Neuronal stem cell (in vitro differentiated cells): ENCODE measurements at regions not wholly inside any gene's neighbourhood (a gene's known extent, or its start where the extent isn't known, plus 50 kb on each side); places are given as distances from the start of the nearest gene placed in this dataset.
A peak's percentile ranks its signal among the peaks of the same experiment; 100 is the strongest.

ENCODE experiments used
- DNase-seq: peaks from one replicate; pipeline ENCODE4 v3.0.0-alpha.2; 2013; ENCODE audit warnings: low spot score
- H2AFZ ChIP-seq: one replicate; pipeline ENCODE4 v1.6.1; 2013; ENCODE audit warnings: mild to moderate bottlenecking, low read length, inconsistent platforms
- H2AK5ac ChIP-seq: 2 replicates; pipeline ENCODE4 v1.6.1; 2013; ENCODE audit warnings: low read depth, mild to moderate bottlenecking, inconsistent platforms, low read length, moderate library complexity, mixed read lengths
- H2BK120ac ChIP-seq: 2 replicates; pipeline ENCODE4 v1.6.1; 2013; ENCODE audit warnings: low read depth, mild to moderate bottlenecking, inconsistent platforms, low read length, moderate library complexity, mixed read lengths
- H2BK12ac ChIP-seq: one replicate; pipeline ENCODE4 v1.6.1; 2013; ENCODE audit warnings: low read length, inconsistent platforms
- H2BK15ac ChIP-seq: 2 replicates; pipeline ENCODE4 v1.6.1; 2013; ENCODE audit warnings: mild to moderate bottlenecking, low read length, inconsistent platforms, mixed read lengths
- H2BK5ac ChIP-seq: one replicate; pipeline ENCODE4 v1.6.1; 2013; ENCODE audit warnings: inconsistent platforms, mild to moderate bottlenecking, low read length, moderate library complexity
- H3K14ac ChIP-seq: one replicate; pipeline ENCODE4 v1.6.1; 2013; ENCODE audit warnings: low read length, inconsistent platforms
- H3K18ac ChIP-seq: 2 replicates; pipeline ENCODE4 v1.6.1; 2013; ENCODE audit warnings: low read length, inconsistent platforms
- H3K23ac ChIP-seq: 2 replicates; pipeline ENCODE4 v1.6.1; 2013; ENCODE audit warnings: low read depth, mild to moderate bottlenecking, mixed read lengths, low read length, inconsistent platforms; ENCODE audit not compliant: poor library complexity
- H3K27ac ChIP-seq: replicated peaks from 3 replicates; pipeline ENCODE4 v1.5.1; 2013; ENCODE audit warnings: low read length, inconsistent platforms
- H3K27me3 ChIP-seq, 3 experiments: 2 replicates each; pipeline ENCODE4 v1.6.1; 2013; ENCODE audit warnings: low read length in 3 of 3, mild to moderate bottlenecking in 2 of 3, inconsistent platforms in 1 of 3, low read depth in 1 of 3, mixed read lengths in 1 of 3, moderate library complexity in 1 of 3; ENCODE audit not compliant: control insufficient read depth in 3 of 3, insufficient read depth in 3 of 3
- H3K36me3 ChIP-seq, 2 donors: replicated peaks in 1 of 2; 2 replicates each; pipeline ENCODE4 v1.6.1; 2013; ENCODE audit warnings: low read length in 2 of 2; ENCODE audit not compliant: control insufficient read depth in 2 of 2, insufficient read depth in 2 of 2
- H3K4ac ChIP-seq: 2 replicates; pipeline ENCODE4 v1.6.1; 2013; ENCODE audit warnings: inconsistent platforms, mild to moderate bottlenecking, low read length, moderate library complexity
- H3K4me1 ChIP-seq, 2 donors: 1 replicate in 1 of 2; 2 replicates in 1 of 2; pipeline ENCODE4 v1.6.1; 2013; ENCODE audit warnings: low read length in 2 of 2, low read depth in 1 of 2; ENCODE audit not compliant: control insufficient read depth in 2 of 2, insufficient read depth in 1 of 2
- H3K4me2 ChIP-seq: one replicate; pipeline ENCODE4 v1.6.1; 2013; ENCODE audit warnings: mild to moderate bottlenecking, low read length, inconsistent platforms; ENCODE audit not compliant: insufficient read depth, poor library complexity, severe bottlenecking
- H3K4me3 ChIP-seq, 2 donors: 2 replicates each; pipeline ENCODE4 v1.5.1; 2013; ENCODE audit warnings: low read length in 2 of 2, mild to moderate bottlenecking in 2 of 2, inconsistent platforms in 1 of 2, moderate library complexity in 1 of 2
- H3K79me1 ChIP-seq: one replicate; pipeline ENCODE4 v1.6.1; 2013; ENCODE audit warnings: low read depth, mild to moderate bottlenecking, inconsistent platforms, low read length, moderate library complexity
- H3K9ac ChIP-seq: one replicate; pipeline ENCODE4 v1.6.1; 2013; ENCODE audit warnings: mild to moderate bottlenecking, low read depth, low read length, inconsistent platforms; ENCODE audit not compliant: poor library complexity
- H3K9me3 ChIP-seq, 2 donors: replicated peaks in 1 of 2; 2 replicates each; pipeline versions ENCODE3 to v1.6.1; 2013; ENCODE audit warnings: low read length in 2 of 2, mild to moderate bottlenecking in 2 of 2, inconsistent platforms in 1 of 2, low read depth in 1 of 2, mixed read lengths in 1 of 2, moderate library complexity in 1 of 2; ENCODE audit not compliant: control insufficient read depth in 2 of 2, insufficient read depth in 1 of 2
- H4K8ac ChIP-seq: one replicate; pipeline ENCODE4 v1.6.1; 2013; ENCODE audit warnings: low read depth, mild to moderate bottlenecking, inconsistent platforms, low read length, moderate library complexity
- H4K91ac ChIP-seq: one replicate; pipeline ENCODE4 v1.6.1; 2013; ENCODE audit warnings: low read length, low read depth, mild to moderate bottlenecking, inconsistent platforms; ENCODE audit not compliant: poor library complexity
- WGBS, 2 donors: extraction: QIAGEN DNeasy Blood & Tissue Kit; methylation state at CpG; one replicate each; pipeline ENCODE4 v1.1.7; 2013; ENCODE audit warnings: missing lambda C conversion rate in 2 of 2, mixed read lengths in 1 of 2; ENCODE audit not compliant: insufficient read length in 2 of 2, insufficient replicate concordance in 1 of 2; ENCODE audit errors: extremely low coverage in 2 of 2; 5-methylcytosine and 5-hydroxymethylcytosine counted together

DNA sequence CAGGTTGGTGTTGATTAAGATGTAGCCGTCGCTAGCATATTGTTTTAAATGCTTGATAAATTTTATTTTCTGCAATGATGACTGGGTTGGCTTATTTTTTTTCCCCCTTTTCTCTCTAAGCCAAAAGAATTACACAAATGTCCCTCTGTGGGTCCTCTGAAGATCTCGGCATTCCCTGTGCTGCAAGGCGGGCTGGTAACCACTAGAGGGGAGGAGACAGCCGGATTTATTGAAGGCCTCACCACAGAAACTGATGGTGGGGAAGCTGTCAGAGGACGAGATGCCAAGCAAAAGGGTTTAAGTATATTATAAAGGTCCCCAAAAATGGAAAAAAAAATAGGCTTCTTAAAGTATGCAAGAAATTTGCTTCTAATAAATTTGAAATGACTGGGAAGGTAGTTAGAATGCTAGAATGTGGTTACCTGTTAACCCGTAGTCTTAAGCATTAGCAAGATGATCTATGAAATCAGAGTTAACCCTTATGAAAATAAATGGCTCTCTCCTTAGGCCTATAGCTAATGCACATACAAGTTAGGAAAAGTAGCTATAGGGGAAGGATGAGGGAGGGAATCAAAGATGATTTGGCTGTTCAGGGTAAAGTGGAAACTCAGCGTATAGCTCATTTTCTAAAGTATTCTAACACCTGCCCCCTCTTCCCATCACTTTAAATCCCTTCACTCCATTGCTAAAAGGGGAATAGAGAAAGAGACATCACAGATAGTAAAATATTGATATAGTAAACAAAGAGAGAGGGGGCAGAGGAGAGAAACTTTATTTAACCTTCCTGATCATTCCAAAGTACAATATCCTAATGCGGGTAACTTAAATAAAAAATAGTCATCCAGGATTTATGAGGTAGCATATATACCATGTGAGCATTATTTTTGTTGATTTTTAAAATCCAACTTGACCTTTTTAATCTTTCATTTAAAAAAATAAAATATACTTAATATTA, 894.5 kb upstream of the POU3F3 start:
- Histone ChIP-seq H2AK5ac (no peak overlapping the region), H3K4me3 (no peak overlapping the region), H3K4me2 (no peak overlapping the region), H4K91ac (no peak overlapping the region), H3K9me3 (no peaks in the 10 kb centered on the region), H3K27me3 (no peaks in the 10 kb centered on the region), H2BK5ac (no peak overlapping the region), H4K8ac (no peak overlapping the region), H3K36me3 (no peaks in the 10 kb centered on the region), H3K9ac (no peak overlapping the region), H3K18ac (no peak overlapping the region), H3K4me1 (peaks cover 4 to 15% of the 10 kb centered on the region in 2 donors), H2BK15ac (no peak overlapping the region), H3K27ac (no peak overlapping the region), H3K23ac (no peak overlapping the region), H2AFZ (peak overlapping the region; percentile 47), H3K79me1 (no peaks in the 10 kb centered on the region), H2BK12ac (no peak overlapping the region), H3K14ac (no peak overlapping the region), H2BK120ac (no peak overlapping the region), H3K4ac (no peak overlapping the region)
- DNase-seq = peak; percentile 54
- no CpG with 5 or more reads among the region's 9 CpGs for WGBS, 2 donors

GRCh38 chr2:103960129-103960513, 893.8 kb upstream of the POU3F3 start:
- no peak overlapping the region for H3K9ac ChIP-seq
- H3K9me3 ChIP-seq = peaks cover 0 to 3% of the 10 kb centered on the region in 2 donors
- no peak overlapping the region for H3K18ac ChIP-seq
- no peak overlapping the region for H2AK5ac ChIP-seq
- no peak overlapping the region for H3K14ac ChIP-seq
- no peak overlapping the region for H2BK15ac ChIP-seq
- no peak overlapping the region for H2BK5ac ChIP-seq
- no peak overlapping the region for H3K23ac ChIP-seq
- H2AFZ ChIP-seq = no peak overlapping the region
- no peak overlapping the region for H2BK12ac ChIP-seq
- no peaks in the 10 kb centered on the region for H3K79me1 ChIP-seq
- H3K4me2 ChIP-seq = no peak overlapping the region
- no peak overlapping the region for H3K4me3 ChIP-seq
- no peaks in the 10 kb centered on the region for H3K27me3 ChIP-seq
- H3K36me3 ChIP-seq = no peaks in the 10 kb centered on the region
- no peak overlapping the region for H3K4ac ChIP-seq
- no peak overlapping the region for H3K27ac ChIP-seq
- H4K8ac ChIP-seq = no peak overlapping the region
- WGBS, 2 donors = no CpG with 5 or more reads among the region's 1 CpG
- H3K4me1 ChIP-seq = peaks cover 4 to 15% of the 10 kb centered on the region in 2 donors
- no peak overlapping the region for H4K91ac ChIP-seq
- no peak overlapping the region for H2BK120ac ChIP-seq
- no peak for DNase-seq

GRCh38 chr2:103960951-103961350, 893.0 kb upstream of the POU3F3 start:
- WGBS, 2 donors = no CpG with 5 or more reads among the region's 6 CpGs
- no peaks in the 10 kb centered on the region for H3K79me1 ChIP-seq
- no peak for DNase-seq

GRCh38 chr2:103961862-103962261, 892.1 kb upstream of the POU3F3 start:
- Histone ChIP-seq H3K36me3 (no peaks in the 10 kb centered on the region), H3K79me1 (no peaks in the 10 kb centered on the region), H4K8ac (no peak overlapping the region), H3K27me3 (no peaks in the 10 kb centered on the region), H3K4ac (no peak overlapping the region), H3K9ac (no peak overlapping the region), H3K14ac (no peak overlapping the region), H2AFZ (no peak overlapping the region), H3K4me1 (peaks cover 4 to 15% of the 10 kb centered on the region in 2 donors), H3K27ac (no peak overlapping the region), H3K9me3 (peaks cover 0 to 10% of the 10 kb centered on the region in 2 donors), H2AK5ac (no peak overlapping the region), H3K4me3 (no peak overlapping the region), H2BK15ac (no peak overlapping the region), H4K91ac (no peak overlapping the region), H2BK12ac (no peak overlapping the region), H3K4me2 (no peak overlapping the region), H3K18ac (no peak overlapping the region), H2BK5ac (no peak overlapping the region), H3K23ac (no peak overlapping the region), H2BK120ac (no peak overlapping the region)
- no CpG with 5 or more reads among the region's 4 CpGs for WGBS, 2 donors
- no peak for DNase-seq

More at GRCh38 chr2:103960951-103961350, 893.0 kb upstream of the POU3F3 start:
- Histone ChIP-seq H3K4me2 (no peak overlapping the region), H3K9me3 (peaks cover 0 to 9% of the 10 kb centered on the region in 2 donors), H2BK5ac (no peak overlapping the region), H3K36me3 (no peaks in the 10 kb centered on the region), H2BK12ac (no peak overlapping the region), H3K27me3 (no peaks in the 10 kb centered on the region), H2BK15ac (no peak overlapping the region), H3K4me1 (peaks cover 4 to 15% of the 10 kb centered on the region in 2 donors), H3K9ac (no peak overlapping the region), H3K4me3 (no peak overlapping the region), H3K18ac (no peak overlapping the region), H4K8ac (no peak overlapping the region), H3K27ac (no peak overlapping the region), H2BK120ac (no peak overlapping the region), H4K91ac (no peak overlapping the region), H3K14ac (no peak overlapping the region), H3K4ac (no peak overlapping the region), H3K23ac (no peak overlapping the region), H2AK5ac (no peak overlapping the region), H2AFZ (peak overlapping the region; percentile 73)
